Suppressor macrophage treated with lipopolysaccharide for 4 hours (primary cell): ENCODE measurements at regions not wholly inside any gene's neighbourhood (a gene's known extent, or its start where the extent isn't known, plus 50 kb on each side); places are given as distances from the start of the nearest gene placed in this dataset.

Experiments
- DNase-seq: peaks from one replicate; pipeline ENCODE4 v3.0.0-alpha.2; 2020

- no peak for DNase-seq
These were observed 454.8 kb upstream of the SOX5 start for GRCh38 chr12:24404086-24404815.

DNA sequence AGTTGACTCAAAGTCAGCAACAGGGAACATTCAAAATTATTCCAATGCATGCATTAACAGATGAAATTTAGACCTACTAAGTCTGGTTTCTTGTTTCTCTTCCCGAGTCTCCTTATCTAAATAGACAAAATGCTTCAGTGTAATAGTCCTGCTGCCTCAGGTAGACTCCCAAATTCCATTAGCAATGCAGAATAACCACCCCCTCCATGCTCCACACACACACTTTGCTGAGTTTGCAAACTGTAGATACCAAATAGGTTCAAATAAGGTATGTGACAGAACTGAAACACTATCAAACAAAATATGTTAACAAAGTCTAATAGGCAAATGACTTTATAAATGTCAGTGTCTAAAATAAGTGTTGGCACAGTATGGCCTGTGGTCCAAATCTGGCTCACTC, 451.1 kb upstream of the SOX5 start:
- DNase-seq, result no peak

GRCh38 chr12:24398605-24399004, 449.1 kb upstream of the SOX5 start:
- no peak for DNase-seq

GRCh38 chr12:24396224-24396623, 446.8 kb upstream of the SOX5 start:
- no peak for DNase-seq

DNA sequence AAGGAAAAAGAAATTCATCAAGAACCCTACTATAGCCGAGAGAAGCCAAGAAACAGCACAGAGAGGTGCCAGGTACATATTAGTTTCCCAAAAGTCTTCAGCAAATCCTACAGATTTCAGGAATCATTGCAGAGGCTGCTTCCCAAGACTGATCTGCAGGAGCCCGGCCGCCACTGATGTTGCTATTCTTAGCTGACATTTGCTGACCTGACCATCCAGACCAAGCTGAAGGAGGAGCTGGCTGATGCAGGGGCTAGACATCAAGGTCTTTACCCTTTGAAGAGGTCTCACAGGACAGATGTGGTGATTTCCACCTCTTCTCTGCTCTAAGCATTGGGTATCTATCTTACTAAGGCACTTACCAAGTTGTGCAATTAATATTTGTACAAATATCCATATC, 444.8 kb upstream of the SOX5 start:
- no peak for DNase-seq

GRCh38 chr12:24393071-24393470, 443.6 kb upstream of the SOX5 start:
- DNase-seq, result no peak

- no peak for DNase-seq
These were observed 439.9 kb upstream of the SOX5 start for GRCh38 chr12:24389394-24389793.

DNA sequence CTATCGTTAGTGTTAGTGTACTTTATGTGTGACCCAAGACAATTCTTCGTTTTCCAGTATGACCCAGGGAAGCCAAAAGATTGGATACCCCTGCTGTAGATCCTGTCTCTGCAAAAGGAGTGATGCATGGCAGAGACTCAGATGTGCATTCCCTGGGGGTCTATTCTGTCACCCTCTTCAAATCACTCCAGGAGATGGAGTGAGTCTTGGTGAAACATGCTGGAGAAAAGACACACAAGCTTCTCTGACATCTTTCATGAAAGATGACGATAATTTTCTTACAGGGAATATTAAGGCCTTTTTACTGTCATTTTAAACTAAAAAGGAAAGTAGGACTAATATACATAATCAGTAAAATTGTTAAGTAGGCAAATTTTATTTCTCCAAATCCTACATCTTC, 437.9 kb upstream of the SOX5 start:
- no peak for DNase-seq

DNA sequence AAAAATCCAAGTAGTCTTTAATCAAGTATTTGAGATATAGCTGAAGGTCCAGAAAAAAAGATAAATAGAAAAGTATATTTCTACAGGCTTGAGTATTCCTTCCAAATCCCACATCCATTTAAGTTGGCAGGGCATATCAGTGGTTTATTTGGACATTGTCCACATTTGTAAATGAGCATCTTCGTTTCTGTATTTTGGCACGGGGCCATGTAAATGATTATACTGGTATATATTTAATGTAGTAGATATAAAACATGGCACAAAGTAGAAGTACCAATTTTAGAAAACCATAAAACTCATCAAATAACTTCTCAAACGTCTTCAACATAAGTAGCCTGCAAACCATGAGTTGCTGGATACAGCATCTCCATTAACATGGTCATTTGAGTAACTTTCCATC, 437.4 kb upstream of the SOX5 start:
- no peak for DNase-seq

DNA sequence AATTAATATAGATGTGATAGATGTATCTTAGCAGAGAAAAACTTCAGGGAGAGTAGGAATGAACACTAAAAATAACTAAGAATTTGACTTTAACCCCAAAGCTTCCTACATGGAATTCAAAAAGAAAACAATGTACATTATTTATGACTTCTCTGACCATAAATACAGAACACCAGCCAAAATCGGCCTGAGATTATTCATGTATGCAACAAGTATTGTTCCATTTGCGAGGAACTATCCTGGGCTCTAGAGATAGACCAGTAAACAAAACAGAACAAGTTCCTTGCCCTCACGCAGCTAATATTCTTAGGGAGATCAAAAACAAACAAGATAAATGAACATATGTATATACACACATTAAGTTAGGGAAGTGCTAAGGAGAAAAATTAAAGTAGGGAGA, 432.3 kb upstream of the SOX5 start:
- DNase-seq, result no peak

DNA sequence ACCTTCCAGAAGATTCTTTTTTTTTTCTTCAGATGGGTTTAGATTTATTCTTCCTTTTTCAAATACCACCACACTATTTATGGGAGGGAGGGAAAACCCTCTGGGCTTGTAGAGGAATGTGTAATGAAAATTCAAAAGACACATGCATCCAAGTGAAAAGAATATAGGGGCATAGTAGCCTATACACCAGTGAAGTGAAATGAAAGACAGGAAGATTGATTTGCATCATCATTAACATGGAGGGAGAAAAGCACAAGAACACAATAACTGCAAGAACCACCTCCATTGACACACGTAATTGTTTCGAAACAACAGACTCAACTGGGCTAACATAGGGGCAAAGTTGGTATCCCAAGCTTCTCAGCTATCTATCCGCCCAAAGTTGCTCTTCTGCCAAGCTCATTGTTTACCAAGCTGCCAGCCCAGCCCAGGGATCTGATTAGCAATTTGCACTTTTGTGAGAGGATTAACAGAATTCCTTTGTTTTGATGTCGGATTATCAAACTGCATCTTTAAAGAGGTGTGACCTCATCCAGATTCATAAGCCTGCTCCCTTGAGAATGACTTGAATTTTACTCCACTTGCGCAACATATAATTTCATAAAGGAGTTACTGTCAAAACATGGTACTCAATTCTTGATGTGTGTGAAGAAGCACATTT, 430.5 kb upstream of the SOX5 start:
- DNase-seq, result no peak

DNA sequence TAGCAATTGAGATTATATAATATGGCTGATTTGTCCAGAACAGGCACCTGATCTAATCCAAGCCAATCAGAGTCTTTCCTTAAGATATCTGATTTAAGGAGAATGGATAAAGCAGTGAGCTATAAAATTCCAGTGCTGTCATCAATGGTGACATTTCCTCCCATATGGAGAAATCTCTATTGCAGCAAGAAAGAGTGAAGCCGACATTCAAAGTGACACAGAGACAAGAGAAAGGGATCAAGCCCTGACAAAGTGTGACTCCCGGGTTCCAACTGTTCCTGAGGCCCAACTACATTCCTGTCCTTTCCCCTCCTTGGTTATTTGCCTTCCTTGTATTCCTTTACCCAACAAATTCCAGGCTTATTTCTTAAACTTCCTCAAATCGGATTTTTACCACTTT, 430.0 kb upstream of the SOX5 start:
- DNase-seq, result no peak

DNA sequence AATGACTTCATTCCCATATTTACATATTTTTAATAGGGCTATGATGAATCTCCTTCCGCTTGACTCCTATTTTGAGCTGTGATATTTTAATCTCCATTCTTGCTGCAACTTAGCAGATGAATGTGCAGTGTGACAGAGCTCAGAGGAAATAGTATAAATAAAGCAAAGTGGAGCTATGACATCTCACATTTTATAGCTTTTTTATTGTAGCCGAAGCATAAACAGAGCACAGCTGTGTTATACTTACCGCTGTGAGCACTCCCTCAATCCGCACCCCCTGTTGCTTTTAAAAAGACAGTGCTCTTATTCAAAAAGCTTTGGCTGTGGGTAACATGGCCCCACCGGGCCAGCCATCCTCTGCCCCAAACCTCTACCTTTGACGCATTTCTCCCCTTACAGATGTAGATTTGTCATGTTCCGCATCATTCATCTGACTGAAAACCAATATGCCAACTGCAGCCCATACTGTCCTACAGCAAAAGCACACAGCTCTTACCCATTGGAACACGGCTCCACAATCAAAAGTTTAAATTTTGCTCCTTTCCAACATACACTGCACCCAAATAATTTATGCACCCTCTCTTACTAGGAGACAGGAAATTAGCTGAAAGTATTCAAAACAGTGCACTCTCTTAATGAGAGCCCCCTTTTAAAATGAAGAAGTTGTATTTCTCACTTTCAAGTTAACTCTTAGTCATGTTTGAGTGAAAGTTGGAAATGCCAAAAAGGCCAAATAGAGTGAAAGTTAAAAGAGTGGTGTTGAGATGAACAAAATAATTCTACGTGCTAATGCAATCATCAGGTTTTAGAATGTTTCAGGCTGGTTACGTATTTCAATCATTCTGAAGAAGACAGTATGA, 429.3 kb upstream of the SOX5 start:
- DNase-seq, result no peak

- DNase-seq, result no peak
These were observed 425.0 kb upstream of the SOX5 start for GRCh38 chr12:24374452-24374851.

DNA sequence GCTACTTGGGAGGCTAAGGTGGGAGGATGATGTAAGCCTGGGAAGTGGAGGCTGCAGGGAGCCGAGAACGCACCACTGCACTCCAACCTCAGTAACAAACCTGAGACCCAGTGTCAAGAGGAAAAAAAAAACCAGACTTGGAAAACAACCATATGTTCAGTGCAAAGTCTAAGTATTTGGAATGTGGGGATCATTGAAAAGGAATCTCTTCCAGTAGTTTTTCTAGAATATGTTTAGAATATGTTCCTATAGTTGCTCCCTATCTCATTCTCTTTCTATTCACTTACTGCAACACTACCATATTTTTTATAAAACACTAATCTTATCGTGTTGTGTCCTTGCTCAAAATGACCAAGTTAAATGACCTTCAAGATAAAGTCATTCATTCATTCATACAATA, 423.5 kb upstream of the SOX5 start:
- no peak for DNase-seq

- DNase-seq, result no peak
These were observed 417.0 kb upstream of the SOX5 start for GRCh38 chr12:24366514-24366913.

DNA sequence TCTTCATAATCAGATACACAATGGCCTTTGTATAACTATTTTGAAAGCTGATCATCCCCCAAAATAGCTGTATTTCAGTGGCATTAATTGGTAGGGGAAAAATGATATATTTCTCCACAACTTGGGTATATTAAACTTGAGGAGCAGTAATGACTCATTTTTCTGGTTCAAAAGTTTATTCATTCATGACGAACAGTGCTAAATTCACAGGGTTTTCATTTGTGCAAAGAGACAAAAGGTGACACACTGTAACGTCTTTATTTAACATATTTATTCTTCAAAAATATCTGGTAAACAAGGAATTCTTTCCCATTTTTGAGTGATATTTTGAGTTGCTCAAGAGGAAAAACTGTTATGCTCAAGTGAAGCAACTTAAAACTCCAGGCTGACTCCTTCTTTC, 415.5 kb upstream of the SOX5 start:
- DNase-seq, result no peak

- no peak for DNase-seq
These were observed 413.8 kb upstream of the SOX5 start for GRCh38 chr12:24363177-24363754.

DNA sequence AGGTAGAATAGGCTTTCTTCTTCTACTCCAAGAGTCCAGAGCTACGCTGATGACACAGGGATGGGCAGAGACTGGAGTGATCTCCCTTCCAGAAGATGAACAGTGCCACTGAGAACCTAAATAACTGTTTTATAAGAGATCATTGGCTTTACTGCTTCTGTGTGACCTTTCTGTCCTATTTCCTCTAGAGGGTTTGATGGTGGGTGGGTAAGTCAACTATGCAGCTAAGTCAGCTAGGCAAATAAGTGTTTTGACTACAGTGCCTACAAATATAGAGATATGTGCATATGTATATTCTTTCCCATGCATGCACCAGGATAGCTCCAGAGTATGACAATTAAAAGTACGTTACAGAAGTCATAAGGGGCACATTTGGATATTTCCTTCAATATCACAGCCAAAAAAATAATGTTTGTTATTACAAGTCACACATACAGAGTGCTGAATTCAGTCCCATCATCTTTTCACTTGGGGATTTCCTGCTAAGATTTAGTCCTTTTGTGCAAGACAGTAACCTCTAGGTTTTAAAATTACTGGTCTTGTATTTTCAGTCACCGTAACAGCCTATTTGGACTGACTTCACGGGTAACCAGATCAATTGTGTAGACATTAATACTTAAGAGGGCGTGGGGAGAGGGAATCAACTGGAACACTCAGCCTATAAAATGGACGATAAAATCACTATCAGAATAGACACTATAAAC, 412.6 kb upstream of the SOX5 start:
- DNase-seq, result no peak

GRCh38 chr12:24360907-24361306, 411.4 kb upstream of the SOX5 start:
- no peak for DNase-seq

- DNase-seq, result no peak
These were observed 411.0 kb upstream of the SOX5 start for GRCh38 chr12:24360461-24360860.

DNA sequence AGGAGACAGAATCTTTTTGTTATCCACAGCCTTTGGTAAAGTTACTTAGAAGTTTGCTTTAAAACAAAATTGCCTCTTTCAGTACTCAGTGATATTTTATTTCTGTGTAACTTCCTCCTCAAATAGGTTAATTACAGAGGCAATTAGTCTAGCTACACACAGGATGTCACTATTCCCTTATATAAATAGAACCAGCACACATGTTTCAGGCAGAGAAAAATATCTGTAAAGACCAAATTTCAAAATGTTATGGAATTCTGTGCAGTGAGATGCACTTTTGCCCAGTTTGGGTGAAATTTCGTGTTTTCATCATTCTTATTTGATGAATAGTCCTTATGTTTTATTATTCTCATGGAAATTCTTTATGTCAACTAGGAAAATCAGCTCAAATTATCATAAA, 410.6 kb upstream of the SOX5 start:
- no peak for DNase-seq

DNA sequence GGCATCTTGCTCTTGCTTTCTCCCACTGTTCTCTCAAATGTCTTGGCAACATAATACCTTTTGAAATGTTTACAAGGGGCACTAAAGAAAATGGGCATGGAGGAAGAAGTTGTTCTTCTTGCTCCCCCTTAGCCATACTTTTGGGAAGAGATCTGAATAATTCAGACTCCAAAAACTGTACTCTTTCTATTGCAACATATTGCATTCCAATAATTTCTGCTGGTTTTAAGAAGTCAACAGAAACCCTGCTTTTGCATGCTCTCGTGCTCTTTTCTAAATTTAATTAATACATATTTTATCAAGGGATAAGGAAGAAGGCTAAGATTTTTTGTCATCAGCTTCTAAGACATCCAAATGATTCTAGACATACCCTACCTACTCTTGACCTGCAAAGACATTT, 409.9 kb upstream of the SOX5 start:
- DNase-seq, result no peak
